AG09319 (cell line): ENCODE measurements at regions not wholly inside any gene's neighbourhood (a gene's known extent, or its start where the extent isn't known, plus 50 kb on each side); places are given as distances from the start of the nearest gene placed in this dataset.

Experiments
- DNase-seq: peaks from one replicate; pipeline ENCODE4 v3.0.0-alpha.2; 2010; ENCODE audit warnings: low read depth; ENCODE audit errors: extremely low read depth
- TF ChIP-seq, protein P1 (sequence below): IDR thresholded peaks from 2 replicates; pipeline ENCODE4 v1.5.1; 2011; ENCODE audit warnings: low read depth, mild to moderate bottlenecking, inconsistent platforms, low read length, moderate library complexity

DNA sequence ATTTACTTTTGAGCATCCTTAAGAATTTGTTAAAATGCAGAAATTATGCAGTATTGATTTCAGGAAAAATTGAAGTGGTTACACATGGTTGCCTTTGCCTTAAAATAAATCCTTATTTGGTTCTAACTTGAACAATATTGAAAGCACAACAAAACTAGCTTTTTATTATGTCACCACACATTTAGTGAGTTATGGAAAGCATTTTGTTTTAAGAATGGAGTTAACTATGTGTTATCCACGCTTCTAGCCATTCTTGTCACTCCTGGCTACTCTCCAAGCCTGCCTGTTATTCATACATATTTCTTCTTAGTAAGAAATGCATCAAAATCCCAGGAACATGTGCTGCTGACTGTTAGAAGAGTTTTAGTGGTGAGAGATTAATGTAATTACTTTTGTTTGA lies 73.9 kb downstream of the FAT4 start:
- DNase-seq: peak; percentile 54
- TF ChIP-seq, protein P1, sequence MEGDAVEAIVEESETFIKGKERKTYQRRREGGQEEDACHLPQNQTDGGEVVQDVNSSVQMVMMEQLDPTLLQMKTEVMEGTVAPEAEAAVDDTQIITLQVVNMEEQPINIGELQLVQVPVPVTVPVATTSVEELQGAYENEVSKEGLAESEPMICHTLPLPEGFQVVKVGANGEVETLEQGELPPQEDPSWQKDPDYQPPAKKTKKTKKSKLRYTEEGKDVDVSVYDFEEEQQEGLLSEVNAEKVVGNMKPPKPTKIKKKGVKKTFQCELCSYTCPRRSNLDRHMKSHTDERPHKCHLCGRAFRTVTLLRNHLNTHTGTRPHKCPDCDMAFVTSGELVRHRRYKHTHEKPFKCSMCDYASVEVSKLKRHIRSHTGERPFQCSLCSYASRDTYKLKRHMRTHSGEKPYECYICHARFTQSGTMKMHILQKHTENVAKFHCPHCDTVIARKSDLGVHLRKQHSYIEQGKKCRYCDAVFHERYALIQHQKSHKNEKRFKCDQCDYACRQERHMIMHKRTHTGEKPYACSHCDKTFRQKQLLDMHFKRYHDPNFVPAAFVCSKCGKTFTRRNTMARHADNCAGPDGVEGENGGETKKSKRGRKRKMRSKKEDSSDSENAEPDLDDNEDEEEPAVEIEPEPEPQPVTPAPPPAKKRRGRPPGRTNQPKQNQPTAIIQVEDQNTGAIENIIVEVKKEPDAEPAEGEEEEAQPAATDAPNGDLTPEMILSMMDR: no peak

DNA sequence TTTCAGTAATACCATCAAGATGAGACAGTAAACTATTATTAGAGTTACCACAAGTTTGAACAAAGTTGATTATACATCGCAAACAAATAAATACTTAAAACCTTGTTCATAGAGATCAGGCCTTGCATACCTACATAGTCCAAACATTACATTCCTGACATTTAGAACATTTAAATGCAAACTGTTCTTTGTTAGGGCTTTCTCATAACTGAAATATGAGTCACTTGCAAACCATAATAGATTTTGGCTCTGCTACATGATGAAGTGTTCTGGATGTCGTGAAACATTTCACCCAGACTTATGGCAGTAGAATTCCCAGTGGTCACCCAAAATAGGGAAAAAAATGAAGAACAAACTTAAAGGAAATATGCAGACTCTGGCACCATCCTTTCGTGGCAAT lies 75.0 kb downstream of the FAT4 start:
- peak; percentile 82 for DNase-seq
- TF ChIP-seq, protein P1: no peak

DNA sequence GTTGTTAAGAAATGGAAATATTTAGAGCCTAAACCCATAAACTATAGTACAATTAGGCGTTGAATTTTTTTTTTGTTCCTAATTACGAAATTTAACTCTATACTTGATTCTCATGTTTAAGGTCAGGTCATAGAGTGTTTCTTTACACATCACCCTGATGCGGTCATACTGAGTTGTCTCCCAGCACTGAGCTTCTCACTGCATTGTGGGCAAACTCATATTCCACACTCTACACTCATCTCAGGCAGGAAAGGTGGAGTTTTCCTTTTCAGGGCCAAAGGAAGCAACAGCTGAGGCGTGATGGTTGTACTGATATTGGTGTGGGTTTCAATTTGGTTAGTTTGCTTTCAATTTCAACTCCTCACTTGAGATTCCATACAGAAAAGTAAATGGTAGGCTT lies 75.4 kb downstream of the FAT4 start:
- TF ChIP-seq, protein P1: no peak
- DNase-seq: no peak

DNA sequence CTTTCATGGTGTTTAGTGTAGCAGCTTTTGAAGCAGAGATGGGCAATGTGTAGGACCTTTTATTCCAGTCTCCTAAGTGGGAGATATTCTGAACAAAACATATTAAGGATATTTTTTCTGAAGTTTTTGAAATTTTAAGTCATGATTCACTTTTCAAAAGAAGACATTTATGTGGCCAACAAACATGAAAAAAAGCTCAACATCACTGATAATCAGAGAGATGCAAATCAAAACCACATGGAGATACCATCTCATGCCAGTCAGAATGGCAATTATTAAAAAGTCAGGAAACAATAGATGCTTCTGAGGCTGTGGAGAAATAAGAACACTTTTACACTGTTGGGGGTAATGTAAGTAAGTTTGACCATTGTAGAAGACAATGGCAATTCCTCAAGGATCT lies 76.0 kb downstream of the FAT4 start:
- TF ChIP-seq, protein P1: no peak
- no peak for DNase-seq

DNA sequence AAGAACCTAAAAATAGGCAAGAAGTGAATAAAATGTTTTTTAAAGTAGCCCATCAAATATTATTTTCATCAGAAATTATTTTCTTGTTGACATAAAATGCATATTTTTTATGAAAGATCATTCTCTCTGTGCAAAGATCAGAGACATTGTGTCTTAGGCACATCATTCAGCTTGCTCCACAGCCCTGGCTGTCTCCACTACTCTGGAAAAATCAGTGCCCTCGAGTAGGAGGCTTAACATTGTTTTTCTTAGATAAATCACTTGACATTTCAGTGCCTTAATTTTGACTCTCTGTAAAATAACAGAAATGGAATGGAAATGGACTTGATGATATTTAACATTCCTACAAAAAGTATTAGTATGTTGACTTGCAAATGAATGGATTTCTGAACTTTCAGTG lies 77.9 kb downstream of the FAT4 start:
- no peak for DNase-seq
- TF ChIP-seq, protein P1: no peak

DNA sequence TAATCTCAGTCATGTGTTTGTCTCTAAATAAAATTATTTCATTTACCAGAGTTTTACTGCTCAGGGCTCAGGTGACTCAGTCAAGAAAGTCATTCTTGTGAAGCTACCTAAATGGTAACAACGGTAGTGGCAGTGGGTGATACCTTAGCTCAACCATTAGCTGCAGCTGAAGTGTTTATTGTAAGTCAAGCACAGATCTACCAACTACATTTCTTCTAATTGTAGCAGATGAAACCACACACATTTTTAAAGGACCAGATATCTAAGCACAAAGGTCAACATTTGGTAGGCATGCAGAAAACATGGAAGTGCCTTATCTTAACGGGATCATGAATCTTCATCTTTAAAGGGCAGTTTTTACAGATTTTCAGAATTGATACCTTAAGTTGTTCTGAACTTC lies 79.1 kb downstream of the FAT4 start:
- TF ChIP-seq, protein P1: no peak
- no peak for DNase-seq

DNA sequence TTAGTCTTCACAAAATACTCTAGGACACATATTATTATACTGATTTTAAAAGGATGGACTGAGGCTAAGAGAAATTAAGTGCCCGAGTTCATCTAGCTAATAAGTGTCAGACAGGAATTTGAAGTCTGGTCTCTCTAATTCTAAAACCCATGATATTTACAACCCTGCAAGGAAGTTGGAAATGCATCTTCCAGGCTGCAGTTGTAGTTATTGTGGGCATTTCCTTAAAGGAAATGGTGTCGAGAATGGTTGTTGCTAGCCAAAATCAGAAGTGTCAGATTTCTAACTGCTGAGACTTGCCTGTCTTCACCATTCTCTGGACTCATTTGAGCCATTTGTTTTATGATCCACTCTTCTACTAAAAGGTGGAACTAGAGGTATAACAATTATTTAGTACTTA lies 82.5 kb downstream of the FAT4 start:
- DNase-seq: no peak
- TF ChIP-seq, protein P1: no peak
